ENCODE measurements at regions not wholly inside any gene's neighbourhood (a gene's known extent, or its start where the extent isn't known, plus 50 kb on each side); places are given as distances from the start of the nearest gene placed in this dataset.

- TF ChIP-seq CTCF (IDR thresholded peaks at IDR 0.05) (no peak), POLR2A (IDR thresholded peaks at IDR 0.05) (no peak), EP300 (IDR thresholded peaks at IDR 0.05) (no peak)
These were observed 719.0 kb upstream of the FRG1 start for GRCh38 chr4:189221691-189222090.
